Activated gamma-delta T cell (primary cell): ENCODE measurements at regions not wholly inside any gene's neighbourhood (a gene's known extent, or its start where the extent isn't known, plus 50 kb on each side); places are given as distances from the start of the nearest gene placed in this dataset.
"Not testable (repeated sequence)": the region's sequence is repeated elsewhere in the genome, so short reads cannot be mapped to it uniquely, and the experiment has no call there.

Source experiments
- DNase-seq: peaks from one replicate; lab custom pipeline; 2025; lab: John Stamatoyannopoulos, UW

DNA sequence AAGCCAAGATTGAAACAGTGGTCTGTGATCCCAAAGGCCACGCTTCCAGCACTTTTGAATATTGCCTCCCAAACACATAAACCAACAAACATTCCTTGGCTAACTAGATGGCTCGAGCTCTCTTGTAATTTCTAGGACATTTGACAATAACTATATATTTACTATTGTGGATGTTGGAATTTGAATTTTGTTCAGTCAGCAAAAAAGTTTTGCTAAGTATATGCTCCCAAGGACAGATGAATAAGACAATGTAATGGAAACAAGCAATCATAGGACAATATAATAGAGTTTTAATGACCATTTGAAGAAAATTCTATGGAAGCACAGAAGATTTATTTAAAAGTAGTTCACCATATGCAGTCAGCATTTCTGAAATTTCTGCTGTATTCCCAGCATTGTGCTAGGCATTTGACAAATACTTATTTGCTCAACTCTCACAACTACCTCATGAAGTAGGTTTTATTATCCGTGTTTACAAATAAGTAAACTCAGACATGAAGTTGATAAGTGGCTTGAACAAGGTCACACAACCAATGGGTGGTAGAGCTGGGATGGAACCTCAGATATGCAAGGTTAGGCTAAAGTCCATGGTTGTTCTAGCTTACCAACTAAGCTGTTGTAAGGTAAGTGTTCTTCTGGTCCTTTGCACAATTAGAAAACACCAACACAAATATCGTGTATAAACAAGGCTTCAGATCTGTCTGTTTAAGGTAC lies 205.1 kb downstream of the NUFIP1 start:
- no peak for DNase-seq

DNA sequence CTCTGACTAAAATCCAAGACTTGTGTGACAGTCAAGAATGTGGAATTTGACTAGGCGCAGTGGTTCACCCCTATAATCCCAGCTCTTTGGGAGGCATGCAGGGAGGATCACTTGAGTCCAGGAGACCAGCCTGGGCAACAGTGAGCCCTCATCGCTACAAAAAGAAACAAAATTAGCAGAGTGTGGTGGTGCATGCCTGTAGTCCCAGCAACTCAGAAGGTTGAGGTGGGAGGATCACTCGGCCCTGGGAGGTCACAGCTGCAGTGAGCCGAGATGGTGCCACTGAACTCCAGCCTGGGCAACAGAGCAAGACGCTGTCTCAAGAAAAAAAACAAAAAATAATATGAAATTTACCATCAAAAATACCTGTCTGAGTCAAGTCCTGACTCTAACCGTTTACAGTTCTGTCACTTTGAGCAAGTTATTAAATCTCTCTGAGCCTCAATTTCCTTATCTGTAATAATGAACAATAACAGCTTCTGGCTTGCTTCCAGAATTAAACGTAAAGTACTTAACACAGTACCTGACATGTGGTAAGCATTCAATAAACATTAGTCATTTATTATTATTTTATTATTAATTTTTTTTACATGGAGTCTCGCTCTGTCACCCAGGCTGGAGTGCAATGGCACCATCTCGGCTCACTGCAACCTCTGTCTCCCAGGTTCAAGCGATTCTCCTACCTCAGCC lies 204.6 kb upstream of the TSC22D1 start:
- DNase-seq: no peak

DNA sequence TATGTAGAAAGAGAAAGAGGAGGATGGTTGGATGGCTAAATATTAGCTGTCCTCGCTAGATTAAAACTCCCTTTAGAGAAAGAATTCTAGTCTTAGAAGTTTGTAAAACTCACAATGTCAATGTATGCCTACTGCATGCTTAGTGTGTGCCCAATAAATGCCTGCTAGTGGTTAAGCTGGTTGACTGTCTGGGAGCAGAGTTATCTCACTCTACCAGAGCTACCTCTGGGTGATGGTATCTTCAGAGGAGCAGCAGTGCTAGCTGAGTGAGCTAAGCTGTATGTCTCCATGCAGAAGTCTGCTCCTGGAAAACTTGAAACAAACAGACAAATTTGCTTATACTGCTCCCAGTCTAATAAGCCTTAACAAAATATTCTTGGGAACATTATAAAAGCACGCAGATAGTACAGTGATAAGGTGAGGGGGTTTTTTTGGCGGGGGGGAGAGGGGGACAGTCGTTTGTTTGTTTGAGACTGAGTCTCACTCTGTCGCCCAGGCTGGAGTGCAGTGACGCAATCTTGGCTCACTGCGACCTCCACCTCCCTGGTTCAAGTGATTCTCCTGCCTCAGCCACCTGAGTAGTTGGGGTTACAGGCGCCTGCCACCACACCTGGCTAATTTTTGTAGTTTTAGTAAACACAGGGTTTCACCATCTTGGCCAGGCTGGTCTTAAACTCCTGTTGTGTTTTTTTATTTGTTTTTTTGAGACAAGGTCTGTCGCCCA lies 202.8 kb upstream of the TSC22D1 start:
- DNase-seq: no peak

DNA sequence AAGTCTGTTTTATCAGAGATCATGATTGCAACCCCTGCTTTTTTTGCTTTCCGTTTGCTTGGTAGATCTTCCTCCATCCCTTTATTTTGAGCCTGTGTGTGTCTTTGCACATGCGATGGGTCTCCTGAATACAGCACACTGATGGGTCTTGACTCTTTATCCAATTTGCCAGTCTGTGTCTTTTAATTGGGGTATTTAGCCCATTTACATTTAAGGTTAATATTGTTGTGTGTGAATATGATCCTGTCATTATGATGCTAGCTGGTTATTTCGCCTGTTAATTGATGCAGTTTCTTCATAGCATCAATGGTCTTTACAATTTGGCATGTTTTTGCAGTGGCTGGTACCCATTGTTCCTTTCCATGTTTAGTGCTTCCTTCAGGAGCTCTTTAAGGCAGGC lies 199.2 kb upstream of the TSC22D1 start:
- DNase-seq: not testable (repeated sequence)

DNA sequence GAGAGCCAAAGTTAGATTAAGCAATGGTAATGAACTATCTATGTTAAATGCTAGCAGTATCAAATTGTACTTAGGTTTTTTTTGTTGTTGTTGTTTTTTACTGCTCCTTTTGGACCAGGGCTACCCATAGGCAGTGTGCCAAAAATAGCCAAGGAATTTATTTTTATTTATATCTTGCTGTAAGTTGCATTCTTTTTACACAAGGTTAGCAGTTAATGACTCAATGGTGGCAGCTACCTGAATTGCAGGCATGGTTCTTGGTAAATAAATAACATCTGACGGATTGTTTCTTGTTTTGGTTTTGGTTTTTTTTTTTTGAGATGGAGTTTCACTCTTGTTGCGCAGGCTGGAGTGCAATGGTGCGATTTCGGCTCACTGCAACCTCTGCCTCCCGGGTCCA lies 194.8 kb upstream of the TSC22D1 start:
- no peak for DNase-seq

DNA sequence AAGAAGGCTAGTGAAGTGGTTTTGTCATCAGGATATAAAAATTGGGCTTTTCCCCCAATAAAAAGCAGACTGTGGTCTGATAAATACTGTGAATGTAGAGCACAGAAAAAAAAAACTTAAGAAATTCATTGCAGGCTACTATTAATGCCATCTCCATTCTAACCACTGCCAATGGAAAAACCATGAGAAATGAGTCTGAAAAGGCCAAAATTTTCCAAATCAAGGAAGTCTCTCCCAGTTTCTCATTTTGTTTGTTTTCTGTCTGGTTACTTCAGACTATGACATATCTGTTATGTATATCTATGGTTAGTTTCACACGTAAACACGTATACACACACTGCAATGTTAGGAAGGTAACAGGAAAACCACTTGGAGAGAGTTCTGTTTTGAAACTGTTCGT lies 193.6 kb upstream of the TSC22D1 start:
- no peak for DNase-seq

DNA sequence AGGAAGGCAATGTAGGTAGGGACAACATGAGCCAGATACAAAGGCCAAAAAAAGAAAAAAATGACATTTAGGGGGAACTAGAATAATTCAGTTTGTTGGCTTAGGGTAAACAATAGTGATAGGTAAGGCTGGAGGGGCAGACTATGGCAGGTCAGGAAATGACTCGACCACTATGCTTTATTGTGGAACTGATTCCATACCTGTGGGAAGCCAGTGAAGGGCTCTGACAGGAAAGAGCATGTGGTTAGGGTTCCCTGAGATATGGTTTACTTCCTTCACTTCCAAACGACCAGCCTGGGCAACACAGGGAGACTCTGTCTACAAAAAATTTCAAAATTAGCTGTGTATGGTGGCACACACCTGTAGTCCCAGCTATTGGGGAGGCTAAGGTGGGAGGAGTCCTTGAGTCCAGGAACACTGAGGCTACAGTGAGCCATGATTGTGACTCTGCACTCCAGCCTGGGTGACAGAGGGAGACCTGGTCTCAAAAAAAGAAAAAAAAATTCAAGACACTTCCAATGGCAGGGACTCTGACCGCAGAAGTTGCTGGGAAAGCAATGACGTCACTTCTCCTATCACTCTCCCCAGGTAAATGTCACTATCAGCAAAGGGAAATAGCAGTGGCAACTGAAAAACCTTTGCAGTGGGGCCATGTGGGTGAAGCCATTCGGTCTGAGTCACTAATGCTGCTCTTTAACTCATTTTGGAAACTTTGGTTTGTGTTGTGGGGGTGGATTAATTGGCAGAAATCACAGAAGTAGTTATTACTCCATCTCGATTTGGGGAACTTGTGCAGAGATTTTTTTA lies 192.8 kb upstream of the TSC22D1 start:
- no peak for DNase-seq

DNA sequence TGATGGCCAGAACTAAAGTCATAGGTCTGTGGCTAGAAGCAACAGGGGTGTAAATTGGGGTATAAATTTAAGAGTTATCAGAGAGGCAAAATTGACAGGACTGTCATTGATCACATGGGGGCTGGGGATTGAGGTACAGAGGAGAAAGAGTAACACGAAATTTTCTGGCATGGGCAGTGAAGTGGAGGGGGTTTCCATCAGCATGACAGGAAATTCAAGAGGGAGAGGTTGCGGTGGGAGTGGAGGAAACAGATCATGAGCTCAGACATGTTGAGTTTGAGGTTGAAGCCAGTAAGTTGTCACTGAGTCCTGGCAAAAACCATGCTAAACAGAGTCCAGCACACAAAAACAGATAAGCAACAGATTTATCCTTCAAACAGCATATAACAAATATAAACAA lies 192.1 kb upstream of the TSC22D1 start:
- no peak for DNase-seq

DNA sequence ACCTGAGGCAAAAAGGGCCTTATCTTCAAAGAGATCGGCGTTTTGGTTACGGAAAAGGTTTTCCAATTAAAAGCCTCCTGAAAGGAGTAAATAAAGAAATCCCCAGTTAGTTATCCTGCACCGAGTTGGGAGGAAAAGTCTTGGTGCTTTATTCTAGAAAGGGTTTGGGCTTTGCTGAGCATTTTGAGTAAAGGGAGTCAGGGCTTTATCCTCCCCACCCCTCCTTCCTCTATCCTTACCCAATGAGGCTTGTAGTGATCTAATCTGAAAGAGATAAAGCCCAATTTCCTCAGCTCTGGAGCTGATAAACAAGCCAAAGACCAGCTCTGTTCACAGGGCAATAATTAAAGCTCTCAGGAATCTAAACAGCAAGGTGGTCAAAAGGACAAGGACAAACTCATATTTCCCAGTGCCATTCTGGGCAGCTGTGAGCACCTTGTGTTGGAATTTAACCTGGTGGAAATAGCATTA lies 188.9 kb upstream of the TSC22D1 start:
- no peak for DNase-seq

DNA sequence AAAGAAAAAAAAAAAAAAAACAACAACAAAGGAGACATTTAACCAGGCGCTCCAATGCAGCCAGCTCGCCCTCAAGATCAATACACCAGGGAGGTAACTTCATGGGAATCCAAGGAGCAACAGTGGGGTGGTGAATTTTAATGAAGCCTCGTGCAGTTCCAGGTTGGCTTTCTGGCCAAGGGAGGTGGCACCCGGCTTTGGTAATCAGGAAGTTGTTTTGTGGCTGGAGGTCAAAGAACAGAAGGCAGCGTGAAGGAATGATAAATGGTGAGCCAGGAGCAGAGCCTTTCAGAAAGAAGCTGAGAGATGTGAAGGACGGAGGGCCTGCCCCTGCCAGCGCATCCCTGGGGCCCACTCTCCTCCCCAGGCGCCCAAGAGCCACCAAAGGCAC lies 188.2 kb upstream of the TSC22D1 start:
- no peak for DNase-seq

DNA sequence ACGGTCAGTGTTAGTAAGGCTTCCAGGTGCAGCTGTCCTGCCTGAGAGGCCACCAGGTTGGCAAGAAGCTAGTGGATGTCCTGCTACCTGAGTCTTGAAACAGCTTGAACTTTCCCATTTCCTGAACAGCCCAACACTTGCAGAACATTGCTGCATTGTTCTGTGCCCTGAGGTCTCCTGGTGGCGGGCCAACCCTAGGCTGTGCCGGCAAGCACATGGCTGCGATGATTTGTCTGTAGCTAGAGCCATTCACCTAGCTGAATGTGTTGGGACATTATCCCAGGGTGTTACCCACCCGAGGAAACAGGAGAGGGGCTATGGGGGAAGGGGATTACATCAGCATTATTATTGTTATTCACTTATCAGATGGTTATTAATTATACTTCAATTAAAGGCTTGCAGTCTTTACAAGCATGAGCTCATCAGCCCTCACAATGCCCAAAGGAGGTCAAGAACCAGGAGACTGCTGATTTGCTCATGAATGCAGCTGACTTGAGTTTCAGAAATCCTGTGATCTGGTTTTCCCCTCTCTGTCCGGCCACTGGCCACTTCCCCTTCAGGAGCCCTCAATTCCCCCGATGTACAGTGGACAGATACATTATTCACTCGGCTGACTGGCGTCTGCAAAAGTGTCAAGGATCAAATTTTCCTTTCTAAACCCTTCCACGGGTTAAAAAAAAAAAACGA lies 187.6 kb upstream of the TSC22D1 start:
- no peak for DNase-seq

DNA sequence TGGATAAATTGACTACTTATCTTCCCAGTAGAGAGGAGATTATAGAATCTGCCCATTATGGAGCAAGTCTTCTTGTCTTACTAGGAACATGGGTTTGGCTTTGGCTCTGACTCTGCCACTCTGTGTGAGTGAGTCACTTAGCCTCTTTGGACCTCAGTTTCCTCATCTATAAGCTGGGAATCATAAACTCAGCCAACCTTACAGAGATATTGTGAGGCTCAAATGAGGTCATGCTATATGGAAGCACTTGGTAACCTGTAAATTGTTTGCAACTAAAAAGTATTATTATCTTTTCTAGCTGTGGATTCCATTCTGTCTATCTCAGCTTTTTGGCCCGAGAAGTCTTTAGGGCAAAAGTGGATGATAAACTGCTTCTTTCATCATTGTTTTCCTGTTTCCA lies 186.8 kb upstream of the TSC22D1 start:
- DNase-seq: no peak

DNA sequence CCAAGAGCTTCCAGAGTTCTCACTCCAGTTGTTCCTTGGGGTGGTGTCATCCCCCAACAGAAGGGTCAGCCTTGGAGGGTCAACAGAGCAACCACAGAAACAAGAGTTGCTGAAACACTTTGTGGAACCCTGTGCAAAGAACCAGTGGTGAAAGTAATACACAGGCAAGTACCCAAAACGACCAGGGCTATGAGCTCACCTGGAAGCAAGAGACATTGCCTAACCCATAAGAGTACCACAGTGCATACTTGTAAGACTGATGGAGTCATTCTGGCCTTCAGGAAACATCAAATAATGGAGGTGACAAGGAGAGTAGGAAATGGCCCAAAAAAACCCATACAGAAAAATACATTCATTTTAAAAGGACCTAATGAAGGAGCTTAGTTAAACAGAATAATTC lies 184.3 kb upstream of the TSC22D1 start:
- DNase-seq: no peak

DNA sequence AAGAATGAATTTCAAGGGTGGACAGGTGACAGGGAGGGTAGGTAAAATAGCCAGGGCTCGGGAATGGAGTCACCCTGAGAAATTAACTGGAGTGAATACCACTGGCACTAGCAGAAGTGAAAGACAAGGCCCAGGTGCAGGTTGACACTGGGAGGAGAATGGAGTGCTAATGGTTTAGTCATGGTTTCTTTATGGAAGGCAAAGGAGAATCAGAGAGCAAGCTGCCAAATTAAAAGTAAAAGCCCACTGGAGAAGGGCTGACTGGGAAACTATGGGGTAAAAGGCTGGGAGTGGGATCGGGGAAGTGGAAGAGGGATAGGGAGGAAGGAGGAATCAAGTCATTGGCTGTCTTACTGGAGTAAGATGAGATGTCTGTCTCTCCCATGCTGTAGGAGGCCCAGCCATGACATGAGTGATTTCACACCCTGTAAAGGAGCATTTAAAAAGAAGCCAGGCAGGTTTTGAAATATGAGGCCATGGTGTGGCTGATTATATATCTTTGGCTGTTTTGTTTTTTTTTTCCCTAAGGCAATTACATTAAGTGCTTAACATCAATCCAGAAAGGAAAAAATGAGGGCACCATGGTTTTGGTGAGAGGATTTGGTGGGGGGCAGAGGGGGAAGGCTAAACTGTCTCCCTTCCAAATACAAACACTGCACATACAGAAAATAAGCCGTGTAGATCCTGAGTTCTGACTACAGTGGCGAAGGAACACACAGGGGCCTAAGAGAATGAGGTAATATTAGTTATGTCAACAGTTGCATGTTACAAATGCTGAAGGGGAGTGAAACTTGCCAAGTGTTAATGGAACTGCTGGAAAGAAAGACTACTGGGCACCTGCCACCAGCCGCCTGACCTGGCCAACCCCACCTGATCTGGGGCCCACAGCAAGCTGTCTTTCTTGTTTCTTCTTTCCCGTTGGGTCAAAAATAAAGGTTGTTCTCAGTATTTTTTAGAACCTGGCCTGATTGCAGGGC lies 183.5 kb upstream of the TSC22D1 start:
- DNase-seq: no peak

DNA sequence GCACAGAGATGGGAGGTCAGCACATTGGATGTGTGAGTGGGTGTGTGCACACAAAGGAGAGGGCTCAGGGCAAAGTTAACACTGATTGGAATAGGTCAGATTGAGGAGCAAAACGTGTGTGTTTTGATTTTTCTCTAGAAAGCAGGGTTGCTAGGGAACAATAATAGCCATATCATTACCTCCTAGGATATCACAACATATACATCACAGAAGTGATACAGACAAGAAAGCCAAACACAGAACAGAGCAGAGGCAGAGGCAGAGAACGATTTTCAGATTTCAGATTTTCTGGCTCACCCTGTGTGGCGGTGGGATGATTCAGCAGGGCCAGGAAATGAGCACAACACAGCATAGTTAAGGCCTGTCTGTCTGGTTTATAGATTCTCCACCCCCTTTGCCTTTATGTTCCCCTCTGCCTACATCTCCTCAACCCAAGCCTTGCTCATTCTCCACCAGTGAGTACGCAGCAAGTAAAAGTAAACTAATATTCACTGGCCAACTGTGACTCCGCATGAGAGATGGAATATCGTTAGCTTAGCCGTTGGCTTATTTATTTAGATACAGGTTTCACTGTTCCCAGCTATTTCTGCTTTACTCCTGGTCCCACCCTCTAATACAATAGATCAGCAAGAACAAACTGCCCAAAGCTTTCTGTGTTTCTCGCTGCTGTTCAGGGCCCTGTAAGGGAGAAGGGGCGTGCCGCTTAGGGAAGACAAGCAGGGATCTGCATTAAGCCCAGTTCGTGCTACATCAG lies 182.7 kb upstream of the TSC22D1 start:
- no peak for DNase-seq

DNA sequence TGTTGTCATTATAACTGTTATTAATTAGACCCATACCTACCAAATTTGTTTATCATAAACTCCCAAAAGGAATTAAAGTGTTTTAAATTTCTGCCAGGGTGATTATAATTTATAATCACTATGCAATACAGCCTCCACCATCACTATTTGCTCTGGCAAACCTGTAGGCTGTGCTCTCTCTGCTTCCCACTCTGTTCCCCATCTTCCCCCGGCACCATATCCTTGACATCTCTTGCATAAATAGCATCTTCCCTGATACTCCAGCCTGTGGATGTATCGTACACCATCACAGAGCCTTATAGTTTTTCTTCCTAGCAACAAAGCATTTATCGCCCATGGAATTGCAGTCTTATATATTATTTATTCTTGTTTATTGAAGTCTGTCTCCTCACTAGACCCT lies 181.5 kb upstream of the TSC22D1 start:
- no peak for DNase-seq

DNA sequence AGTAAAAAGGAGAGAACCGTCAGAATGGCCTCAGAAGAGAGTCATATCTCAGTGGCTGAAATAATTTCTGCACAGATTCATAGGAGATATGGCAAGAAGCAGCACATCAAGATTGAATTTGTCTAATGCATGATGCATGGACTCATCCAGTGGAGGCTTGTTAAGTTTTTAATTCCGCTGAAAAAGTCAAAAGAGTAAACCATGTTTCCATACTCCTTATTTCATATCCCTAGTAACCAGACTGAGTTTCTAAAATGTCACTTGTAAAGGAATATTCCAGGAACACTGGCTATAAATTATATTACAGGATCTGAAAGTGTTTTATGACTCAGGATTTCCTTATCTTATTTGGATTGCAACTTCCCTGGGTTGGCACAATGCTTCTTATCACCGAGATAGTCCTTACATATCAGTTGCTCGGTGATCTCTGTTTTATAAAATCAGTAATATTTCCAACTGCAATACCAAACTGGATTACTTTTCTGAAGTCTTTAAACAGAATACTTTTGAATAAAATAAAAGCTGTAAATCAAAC lies 180.2 kb upstream of the TSC22D1 start:
- no peak for DNase-seq

DNA sequence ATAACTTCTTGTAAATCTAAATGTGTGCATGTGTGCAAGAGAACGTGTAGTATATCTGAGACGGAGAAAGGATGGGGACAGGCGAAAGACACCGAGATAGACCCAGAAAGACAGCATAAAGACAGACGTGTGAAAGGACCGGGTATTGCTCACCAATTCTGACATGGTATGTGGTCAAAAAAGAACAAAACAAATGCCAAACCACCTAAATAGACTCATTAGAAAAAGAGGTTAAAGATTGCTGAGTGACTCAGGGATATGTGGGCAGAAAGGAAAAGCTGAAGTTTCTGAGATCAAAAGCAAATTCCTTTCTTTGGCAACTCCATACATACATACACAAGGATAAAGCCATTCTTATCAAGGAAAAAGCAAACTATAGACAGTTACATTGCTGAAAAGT lies 179.7 kb upstream of the TSC22D1 start:
- DNase-seq: no peak

DNA sequence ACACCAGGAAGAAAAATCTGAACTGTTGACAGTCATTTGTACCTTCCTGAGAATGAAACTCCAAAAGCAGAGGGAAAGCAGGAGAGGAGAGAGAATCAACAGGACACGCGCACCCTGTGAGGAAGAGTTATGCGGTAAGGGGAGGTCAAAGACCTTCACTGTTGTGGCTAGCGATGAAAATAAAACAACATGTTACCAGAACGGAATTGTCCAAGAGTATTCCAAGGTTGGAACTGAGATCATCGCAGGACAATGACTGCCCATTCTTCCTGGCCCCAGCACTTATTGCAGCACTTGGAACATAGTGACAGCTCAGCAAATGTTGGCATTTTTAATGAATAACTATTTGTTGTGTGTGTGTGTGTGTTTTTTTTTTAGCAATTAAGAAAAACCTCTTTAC lies 176.0 kb upstream of the TSC22D1 start:
- DNase-seq: no peak
